Breast epithelium (tissue), 4 donors: ENCODE measurements at regions not wholly inside any gene's neighbourhood (a gene's known extent, or its start where the extent isn't known, plus 50 kb on each side); places are given as distances from the start of the nearest gene placed in this dataset.

Source experiments
- DNase-seq, 2 donors: peaks; one replicate each; pipeline ENCODE4 v3.0.0-alpha.2; 2019; ENCODE audit warnings: low spot score in 2 of 2
- H3K27ac ChIP-seq, 2 donors: fragments of 200-600 bp; sonication (generic) in 1 of 2; one replicate each; pipeline ENCODE4 v1.5.1; 2016 to 2019; ENCODE audit warnings: mild to moderate bottlenecking in 1 of 2
- H3K27me3 ChIP-seq, 2 donors: fragments of 200-600 bp; sonication (generic) in 1 of 2; one replicate each; pipeline versions ENCODE4 v1.5.1 to v1.6.0; 2017 to 2019; ENCODE audit warnings: control low read depth in 1 of 2, mild to moderate bottlenecking in 1 of 2
- H3K36me3 ChIP-seq: fragments of 200-600 bp; one replicate; pipeline ENCODE4 v1.5.1; 2019
- H3K4me1 ChIP-seq, 2 donors: fragments of 200-600 bp; sonication (generic); one replicate each; pipeline ENCODE4 v1.5.1; 2016 to 2019; ENCODE audit warnings: control low read depth in 1 of 2
- H3K4me3 ChIP-seq, 3 donors: fragments of 200-600 bp; sonication (generic); 1 replicate in 2 of 3; 2 replicates in 1 of 3; pipeline ENCODE4 v1.5.1; 2016 to 2019; ENCODE audit warnings: mild to moderate bottlenecking in 3 of 3, moderate library complexity in 2 of 3
- H3K9me3 ChIP-seq, 2 donors: fragments of 200-600 bp; sonication (generic) in 1 of 2; one replicate each; pipeline ENCODE4 v1.5.1; 2016 to 2019; ENCODE audit warnings: control low read depth in 1 of 2
- POLR2A ChIP-seq: fragments of 450-650 bp; IDR thresholded peaks from one replicate; pipeline ENCODE4 v1.6.1; 2016; ENCODE audit warnings: antibody characterized with exemption, mild to moderate bottlenecking, moderate library complexity
- POLR2AphosphoS5 ChIP-seq, 3 donors: sonication (generic); formaldehyde crosslinking; IDR thresholded peaks; one replicate each; pipeline ENCODE4 v1.6.1; 2017; ENCODE audit warnings: antibody characterized with exemption in 3 of 3
- intact Hi-C: fragments of 100-400 bp; cut with DNase I; formaldehyde crosslinking; loops from one replicate; pipeline ENCODE4 v1.15.1; 2023; ENCODE audit warnings: low total_unique reads
- TF ChIP-seq, protein P1 (sequence below), 3 donors: fragments of 450-650 bp; IDR thresholded peaks; one replicate each; pipeline ENCODE4 v1.5.1; 2016 to 2017; ENCODE audit warnings: antibody characterized with exemption in 3 of 3, mild to moderate bottlenecking in 3 of 3, moderate library complexity in 3 of 3

DNA sequence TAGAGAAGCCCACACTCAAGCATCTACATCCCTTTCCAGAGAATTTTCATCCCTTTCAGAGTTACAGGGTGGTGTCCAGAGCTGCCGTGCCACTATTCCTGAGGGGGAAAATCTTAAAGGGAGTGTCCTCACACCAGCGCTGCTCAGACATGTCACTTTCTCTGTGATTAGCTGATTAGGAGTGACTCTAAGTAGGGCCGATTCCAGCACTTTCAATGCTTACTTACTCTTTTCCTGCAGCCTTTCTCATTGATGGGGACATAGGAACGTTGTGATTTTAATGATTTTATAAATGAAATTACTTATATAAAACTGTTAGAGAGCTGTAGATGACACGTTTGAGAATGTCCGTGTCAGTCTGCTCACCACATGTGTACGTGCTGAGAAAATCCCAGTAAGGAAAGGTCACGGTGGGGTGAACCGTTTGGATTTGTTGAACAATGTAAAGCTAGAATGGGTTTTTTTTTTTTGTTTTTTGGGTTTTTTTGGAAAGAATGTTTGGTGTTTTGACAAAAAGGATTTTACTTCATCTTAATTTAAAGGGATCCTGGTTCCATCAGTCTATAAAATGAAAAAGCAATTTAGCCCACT is 56.6 kb upstream of the SPATA13 start:
- H3K27me3 ChIP-seq, result no peaks in the 10 kb centered on the region
- no peaks in the 10 kb centered on the region for H3K9me3 ChIP-seq
- DNase-seq, result no peak
- no peak overlapping the region for H3K27ac ChIP-seq
- intact Hi-C loops, result no loop called here
- H3K4me1 ChIP-seq, result no peaks in the 10 kb centered on the region
- no peak for TF ChIP-seq POLR2AphosphoS5 (IDR thresholded peaks at IDR 0.05)
- TF ChIP-seq, protein P1, sequence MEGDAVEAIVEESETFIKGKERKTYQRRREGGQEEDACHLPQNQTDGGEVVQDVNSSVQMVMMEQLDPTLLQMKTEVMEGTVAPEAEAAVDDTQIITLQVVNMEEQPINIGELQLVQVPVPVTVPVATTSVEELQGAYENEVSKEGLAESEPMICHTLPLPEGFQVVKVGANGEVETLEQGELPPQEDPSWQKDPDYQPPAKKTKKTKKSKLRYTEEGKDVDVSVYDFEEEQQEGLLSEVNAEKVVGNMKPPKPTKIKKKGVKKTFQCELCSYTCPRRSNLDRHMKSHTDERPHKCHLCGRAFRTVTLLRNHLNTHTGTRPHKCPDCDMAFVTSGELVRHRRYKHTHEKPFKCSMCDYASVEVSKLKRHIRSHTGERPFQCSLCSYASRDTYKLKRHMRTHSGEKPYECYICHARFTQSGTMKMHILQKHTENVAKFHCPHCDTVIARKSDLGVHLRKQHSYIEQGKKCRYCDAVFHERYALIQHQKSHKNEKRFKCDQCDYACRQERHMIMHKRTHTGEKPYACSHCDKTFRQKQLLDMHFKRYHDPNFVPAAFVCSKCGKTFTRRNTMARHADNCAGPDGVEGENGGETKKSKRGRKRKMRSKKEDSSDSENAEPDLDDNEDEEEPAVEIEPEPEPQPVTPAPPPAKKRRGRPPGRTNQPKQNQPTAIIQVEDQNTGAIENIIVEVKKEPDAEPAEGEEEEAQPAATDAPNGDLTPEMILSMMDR (IDR thresholded peaks at IDR 0.05), result no peak
- TF ChIP-seq POLR2A, result no peak
- no peaks in the 10 kb centered on the region for H3K36me3 ChIP-seq
- H3K4me3 ChIP-seq, result no peak overlapping the region

DNA sequence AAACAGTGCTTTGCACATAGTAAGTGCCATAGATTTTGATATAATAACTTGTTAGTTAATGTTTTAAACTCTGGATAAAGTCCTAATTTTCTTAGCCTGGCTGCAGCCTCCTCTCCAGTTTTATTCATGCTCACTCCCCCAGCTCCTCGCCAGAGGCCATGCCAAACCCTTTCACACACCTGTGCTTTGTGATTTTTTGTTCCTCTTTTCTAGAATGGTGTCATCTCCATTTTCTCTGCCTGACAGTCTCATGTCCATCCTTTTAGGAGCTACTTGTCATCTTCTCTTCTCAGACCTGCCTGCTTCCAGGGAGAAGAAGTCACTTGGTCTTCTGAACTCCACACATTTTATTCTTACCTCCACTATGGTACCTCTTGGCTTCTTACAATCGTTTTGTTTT is 55.8 kb upstream of the SPATA13 start:
- no peak for DNase-seq
- Histone ChIP-seq H3K36me3 (no peaks in the 10 kb centered on the region), H3K27ac (no peak overlapping the region), H3K4me1 (no peaks in the 10 kb centered on the region), H3K27me3 (no peaks in the 10 kb centered on the region), H3K9me3 (no peaks in the 10 kb centered on the region), H3K4me3 (no peak overlapping the region)
- intact Hi-C loops, result no loop called here
- TF ChIP-seq POLR2AphosphoS5 (IDR thresholded peaks at IDR 0.05), result no peak
- TF ChIP-seq POLR2A, result no peak
- TF ChIP-seq, protein P1 (IDR thresholded peaks at IDR 0.05), result no peak

DNA sequence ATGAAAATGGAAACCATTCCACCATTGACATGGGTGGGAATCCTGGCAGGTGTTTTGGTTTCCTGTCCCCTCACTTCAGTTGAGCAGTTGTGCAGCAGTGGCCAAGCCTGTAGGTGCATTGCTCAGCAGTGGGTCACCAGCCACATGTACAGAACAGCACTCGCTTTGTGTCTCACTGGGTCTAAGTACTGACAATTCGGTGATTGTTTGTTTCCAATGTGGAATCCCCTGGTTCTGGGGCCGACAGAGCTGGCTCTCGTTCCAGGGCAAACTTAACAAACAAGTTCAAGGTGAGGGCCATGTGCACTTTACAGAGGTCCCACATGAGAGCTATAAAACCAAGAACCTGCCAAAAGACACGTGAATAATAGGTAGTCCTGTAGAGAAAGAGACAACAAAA is 54.1 kb upstream of the SPATA13 start:
- Histone ChIP-seq H3K4me3 (no peak overlapping the region), H3K27me3 (no peaks in the 10 kb centered on the region), H3K27ac (peak overlapping the region in 1 of 2 donors; percentile 33), H3K4me1 (no peaks in the 10 kb centered on the region), H3K36me3 (no peaks in the 10 kb centered on the region), H3K9me3 (no peaks in the 10 kb centered on the region)
- peak in 1 of 2 donors; percentile 33 for DNase-seq
- intact Hi-C loops, result no loop called here
- TF ChIP-seq, protein P1 (IDR thresholded peaks at IDR 0.05), result no peak
- no peak for TF ChIP-seq POLR2A
- no peak for TF ChIP-seq POLR2AphosphoS5 (IDR thresholded peaks at IDR 0.05)

DNA sequence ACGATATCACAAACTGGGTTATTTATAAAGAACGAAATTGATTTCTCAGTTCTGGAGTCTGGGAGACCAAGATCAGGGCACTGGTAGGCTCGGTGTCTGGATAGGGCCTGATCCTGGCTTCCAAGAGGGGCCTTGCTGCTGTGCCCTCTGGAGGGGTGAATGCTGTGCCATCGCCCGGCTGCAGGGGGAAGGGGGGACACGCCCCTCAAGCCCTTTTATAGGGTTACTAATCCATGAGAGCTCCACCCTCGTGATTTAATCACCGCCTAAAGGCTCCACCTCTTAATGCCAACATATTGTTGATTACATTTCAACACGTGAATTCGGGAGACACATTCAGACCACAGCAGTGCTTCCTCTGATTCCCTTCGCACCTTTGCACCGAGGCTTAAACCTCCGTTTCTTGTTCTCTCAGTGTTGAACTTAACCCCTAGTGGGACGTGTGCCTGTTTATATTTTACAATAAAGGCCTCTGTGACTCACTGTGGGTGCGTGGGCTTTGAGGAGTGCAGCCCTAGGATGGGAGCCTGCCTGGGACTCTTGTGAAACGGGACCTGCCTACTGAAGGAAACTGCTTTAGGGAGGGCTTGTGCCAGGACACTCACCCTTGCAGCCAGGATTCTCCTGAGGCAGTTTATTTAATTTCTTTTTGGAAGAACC is 52.4 kb upstream of the SPATA13 start:
- no peaks in the 10 kb centered on the region for H3K4me1 ChIP-seq
- H3K27ac ChIP-seq, result peak overlapping the region in 1 of 2 donors; percentile 36
- H3K36me3 ChIP-seq, result no peaks in the 10 kb centered on the region
- no peak for TF ChIP-seq POLR2AphosphoS5 (IDR thresholded peaks at IDR 0.05)
- no peak for TF ChIP-seq POLR2A
- TF ChIP-seq, protein P1 (IDR thresholded peaks at IDR 0.05), result no peak
- no peak overlapping the region for H3K4me3 ChIP-seq
- no peak for DNase-seq
- intact Hi-C loops, result no loop called here
- no peaks in the 10 kb centered on the region for H3K27me3 ChIP-seq
- no peaks in the 10 kb centered on the region for H3K9me3 ChIP-seq

DNA sequence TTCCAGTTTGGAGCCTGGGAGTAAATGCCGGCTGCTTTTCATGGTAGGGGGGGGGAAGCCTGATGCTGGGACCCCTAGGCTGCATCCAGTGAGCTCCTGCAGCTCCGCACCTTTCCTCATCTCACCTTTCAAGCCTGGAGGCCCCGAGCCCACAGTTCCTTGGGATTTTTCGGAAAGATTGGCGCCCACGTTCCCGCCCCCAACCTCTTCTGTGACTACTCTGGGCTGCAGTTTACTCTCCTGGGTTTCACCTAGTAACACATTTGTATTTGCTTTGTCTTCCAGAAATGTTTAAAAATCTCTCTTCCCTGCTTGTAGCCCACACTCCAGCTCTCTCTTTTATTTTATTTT is 51.9 kb upstream of the SPATA13 start:
- Histone ChIP-seq H3K9me3 (no peaks in the 10 kb centered on the region), H3K4me3 (no peak overlapping the region), H3K27me3 (no peaks in the 10 kb centered on the region), H3K36me3 (no peaks in the 10 kb centered on the region), H3K4me1 (no peaks in the 10 kb centered on the region), H3K27ac (peak overlapping the region in 1 of 2 donors; percentile 36)
- DNase-seq, result no peak
- TF ChIP-seq POLR2AphosphoS5 (IDR thresholded peaks at IDR 0.05), result no peak
- TF ChIP-seq, protein P1 (IDR thresholded peaks at IDR 0.05), result no peak
- TF ChIP-seq POLR2A, result no peak
- intact Hi-C loops, result no loop called here
